ENCODE measurements at regions not wholly inside any gene's neighbourhood (a gene's known extent, or its start where the extent isn't known, plus 50 kb on each side); places are given as distances from the start of the nearest gene placed in this dataset.

GRCh38 chr4:138710297-138710696 lies 305.3 kb upstream of the NOCT start:
- no peak for TF ChIP-seq CTCF (IDR thresholded peaks at IDR 0.05)

GRCh38 chr4:138709859-138710258 lies 305.7 kb upstream of the NOCT start:
- no peak for TF ChIP-seq CTCF (IDR thresholded peaks at IDR 0.05)

- TF ChIP-seq CTCF (IDR thresholded peaks at IDR 0.05) = no peak
These were observed 307.6 kb upstream of the NOCT start for GRCh38 chr4:138707746-138708677.

GRCh38 chr4:138706201-138706600 lies 309.4 kb upstream of the NOCT start:
- no peak for TF ChIP-seq CTCF (IDR thresholded peaks at IDR 0.05)

- TF ChIP-seq CTCF (IDR thresholded peaks at IDR 0.05) = no peak
These were observed 313.3 kb upstream of the NOCT start for GRCh38 chr4:138702190-138702824.

- TF ChIP-seq CTCF (IDR thresholded peaks at IDR 0.05) = no peak
These were observed 316.9 kb upstream of the NOCT start for GRCh38 chr4:138698641-138699040.

GRCh38 chr4:138697851-138698250 lies 317.7 kb upstream of the NOCT start:
- TF ChIP-seq CTCF (IDR thresholded peaks at IDR 0.05) = no peak

Data from LNCAP (cell line).